PC-3 (cell line): ENCODE measurements at regions not wholly inside any gene's neighbourhood (a gene's known extent, or its start where the extent isn't known, plus 50 kb on each side); places are given as distances from the start of the nearest gene placed in this dataset.

Experiments
- ATAC-seq: fragments of 200-7000 bp; cut with Tn5 transposase; 2 replicates; pipeline ENCODE4 v1.9.1; 2020; ENCODE audit warnings: mild to moderate bottlenecking, moderate library complexity
- BruUV-seq: library from RNA; stranded (reverse); fragments of 400-500 nt; replicated peaks from 2 replicates; lab custom pipeline; 2021; lab: Mats Ljungman, UMichigan
- CTCF ChIA-PET: fragments of 300-600 bp; sonication (Branson Sonifier 250); formaldehyde crosslinking; loops from one replicate; lab custom pipeline; 2022; ENCODE audit warnings: antibody characterized with exemption; lab: Charles Lee
- POLR2A ChIA-PET: fragments of 300-600 bp; sonication (Branson Sonifier 250); formaldehyde crosslinking; loops from one replicate; lab custom pipeline; 2022; ENCODE audit warnings: antibody characterized with exemption; ENCODE audit not compliant: unreplicated experiment; lab: Charles Lee
- DNase-seq: peaks from one replicate; pipeline ENCODE4 v3.0.0-alpha.2; 2015
- H2AFZ ChIP-seq: fragments of 300-600 bp; sonication (generic); 2 replicates; pipeline ENCODE4 v1.6.0; 2016; ENCODE audit warnings: antibody characterized with exemption, low read length
- H3F3A ChIP-seq: fragments of 300-600 bp; sonication (generic); one replicate; pipeline ENCODE4 v1.6.0; 2017; ENCODE audit warnings: antibody characterized with exemption, low read length, control low read depth, mild to moderate bottlenecking; ENCODE audit not compliant: unreplicated experiment
- H3K27ac ChIP-seq: fragments of 300-600 bp; sonication (generic); 2 replicates; pipeline ENCODE4 v1.5.1; 2016; ENCODE audit warnings: mild to moderate bottlenecking, low read length
- H3K27me3 ChIP-seq: fragments of 300-600 bp; sonication (generic); 2 replicates; pipeline ENCODE4 v1.6.1; 2016; ENCODE audit warnings: low read length, mixed read lengths
- H3K36me3 ChIP-seq: fragments of 300-600 bp; sonication (generic); 2 replicates; pipeline ENCODE4 v1.6.1; 2016; ENCODE audit warnings: low read depth, mixed run types, low read length, mixed read lengths
- H3K4me1 ChIP-seq: fragments of 300-600 bp; sonication (generic); 2 replicates; pipeline ENCODE4 v1.5.1; 2016; ENCODE audit warnings: low read length; ENCODE audit not compliant: insufficient read depth
- H3K4me2 ChIP-seq: fragments of 300-600 bp; sonication (generic); 2 replicates; pipeline ENCODE4 v1.6.0; 2016; ENCODE audit warnings: low read length
- H3K4me3 ChIP-seq: fragments of 300-600 bp; sonication (generic); 2 replicates; pipeline ENCODE4 v1.5.1; 2016; ENCODE audit warnings: mild to moderate bottlenecking, low read length, mixed read lengths
- H3K79me2 ChIP-seq: fragments of 300-600 bp; sonication (generic); 2 replicates; pipeline ENCODE4 v1.6.1; 2017; ENCODE audit warnings: low read length, mixed read lengths
- H3K9ac ChIP-seq: fragments of 300-600 bp; sonication (generic); 2 replicates; pipeline ENCODE4 v1.6.0; 2016; ENCODE audit warnings: mild to moderate bottlenecking, low read length
- H3K9me2 ChIP-seq: fragments of 300-600 bp; sonication (generic); replicated peaks from 2 replicates; pipeline ENCODE4 v1.6.1; 2016; ENCODE audit warnings: mixed run types, low read length, mixed read lengths
- H3K9me3 ChIP-seq: fragments of 300-600 bp; sonication (generic); 2 replicates; pipeline ENCODE4 v1.6.1; 2016; ENCODE audit warnings: low read length, mixed read lengths
- H4K20me1 ChIP-seq: fragments of 300-600 bp; sonication (generic); 2 replicates; pipeline ENCODE4 v1.6.1; 2016; ENCODE audit warnings: low read length, mixed read lengths
- CTCF ChIP-seq: fragments of 300-600 bp; sonication (generic); conservative IDR thresholded peaks from 2 replicates; pipeline ENCODE4 v1.5.1; 2017; ENCODE audit warnings: antibody characterized with exemption, low read depth, mild to moderate bottlenecking, low read length
- EZH2 ChIP-seq: fragments of 300-600 bp; sonication (generic); IDR thresholded peaks from one replicate; pipeline ENCODE4 v1.6.1; 2017; ENCODE audit warnings: antibody characterized with exemption, mild to moderate bottlenecking, low read length; ENCODE audit not compliant: unreplicated experiment
- EZH2phosphoT487 ChIP-seq: fragments of 300-600 bp; sonication (generic); IDR thresholded peaks from 2 replicates; pipeline ENCODE4 v1.6.1; 2018; ENCODE audit warnings: mild to moderate bottlenecking, antibody characterized with exemption, low read length, borderline replicate concordance
- intact Hi-C: fragments of 100-400 bp; cut with micrococcal nuclease; formaldehyde crosslinking; loops from 2 replicates; pipeline ENCODE4 v1.9.0; 2023

GRCh38 chr2:7933672-7934071, 748.2 kb upstream of the ID2 start:
- Histone ChIP-seq H3K9ac (no peak overlapping the region), H2AFZ (no peak overlapping the region), H3K79me2 (no peaks in the 10 kb centered on the region), H3F3A (no peaks in the 10 kb centered on the region), H4K20me1 (no peaks in the 10 kb centered on the region), H3K36me3 (no peaks in the 10 kb centered on the region), H3K27me3 (no peaks in the 10 kb centered on the region), H3K4me1 (no peaks in the 10 kb centered on the region), H3K4me3 (no peak overlapping the region), H3K27ac (no peak overlapping the region), H3K9me2 (no peaks in the 10 kb centered on the region), H3K9me3 (no peaks in the 10 kb centered on the region), H3K4me2 (no peak overlapping the region)
- DNase-seq: no peak
- no peak for ATAC-seq
- CTCF ChIA-PET: no interaction called here
- BruUV-seq: no TSS peak
- TF ChIP-seq EZH2phosphoT487 (no peak), EZH2 (no peak), CTCF (no peak)
- intact Hi-C loops: no loop called here
- POLR2A ChIA-PET: no interaction called here

- ATAC-seq: no peak
- H3K27ac ChIP-seq: no peak overlapping the region
- ChIA-PET CTCF (no interaction called here), POLR2A (no interaction called here)
- H4K20me1 ChIP-seq: no peaks in the 10 kb centered on the region
- no peak for DNase-seq
- BruUV-seq: no TSS peak
- no peaks in the 10 kb centered on the region for H3K9me3 ChIP-seq
- H3K4me3 ChIP-seq: no peak overlapping the region
- H3K27me3 ChIP-seq: no peaks in the 10 kb centered on the region
- no peaks in the 10 kb centered on the region for H3K36me3 ChIP-seq
- H3F3A ChIP-seq: no peaks in the 10 kb centered on the region
- H3K9ac ChIP-seq: no peak overlapping the region
- no peak overlapping the region for H3K4me2 ChIP-seq
- no peaks in the 10 kb centered on the region for H3K79me2 ChIP-seq
- H3K4me1 ChIP-seq: peaks cover 6% of the 10 kb centered on the region
- no peak for TF ChIP-seq EZH2phosphoT487
- TF ChIP-seq CTCF: no peak
- no peak for TF ChIP-seq EZH2
- H3K9me2 ChIP-seq: no peaks in the 10 kb centered on the region
- intact Hi-C loops: no loop called here
- no peak overlapping the region for H2AFZ ChIP-seq
These were observed 747.4 kb upstream of the ID2 start for GRCh38 chr2:7934476-7934875.

- Histone ChIP-seq H3K9me3 (no peaks in the 10 kb centered on the region), H3K27ac (no peak overlapping the region), H3K4me1 (peaks cover 15% of the 10 kb centered on the region), H3K4me2 (no peak overlapping the region), H3K9me2 (no peaks in the 10 kb centered on the region), H3K9ac (no peak overlapping the region), H3F3A (no peaks in the 10 kb centered on the region), H2AFZ (no peak overlapping the region), H3K79me2 (no peaks in the 10 kb centered on the region), H3K4me3 (no peak overlapping the region), H3K36me3 (no peaks in the 10 kb centered on the region), H4K20me1 (no peaks in the 10 kb centered on the region), H3K27me3 (no peaks in the 10 kb centered on the region)
- DNase-seq (no peak), ATAC-seq (no peak)
- TF ChIP-seq EZH2phosphoT487 (no peak), CTCF (no peak), EZH2 (no peak)
- POLR2A ChIA-PET: no interaction called here
- CTCF ChIA-PET: no interaction called here
- BruUV-seq: no TSS peak
- intact Hi-C loops: no loop called here
These were observed 744.8 kb upstream of the ID2 start for GRCh38 chr2:7937082-7937481.
